ENCODE measurements at regions not wholly inside any gene's neighbourhood (a gene's known extent, or its start where the extent isn't known, plus 50 kb on each side); places are given as distances from the start of the nearest gene placed in this dataset.

GRCh38 chr14:98867726-98868125, 404.3 kb downstream of the BCL11B start:
- ChIA-PET CTCF (no interaction called here), POLR2A (no interaction called here)
- no peak for DNase-seq (ENCODE audit: extremely low spot score)
- no peak for TF ChIP-seq CTCF (IDR thresholded peaks at IDR 0.05; ENCODE audit: control extremely low read depth, extremely low read depth, low read depth, missing control alignments)

DNA sequence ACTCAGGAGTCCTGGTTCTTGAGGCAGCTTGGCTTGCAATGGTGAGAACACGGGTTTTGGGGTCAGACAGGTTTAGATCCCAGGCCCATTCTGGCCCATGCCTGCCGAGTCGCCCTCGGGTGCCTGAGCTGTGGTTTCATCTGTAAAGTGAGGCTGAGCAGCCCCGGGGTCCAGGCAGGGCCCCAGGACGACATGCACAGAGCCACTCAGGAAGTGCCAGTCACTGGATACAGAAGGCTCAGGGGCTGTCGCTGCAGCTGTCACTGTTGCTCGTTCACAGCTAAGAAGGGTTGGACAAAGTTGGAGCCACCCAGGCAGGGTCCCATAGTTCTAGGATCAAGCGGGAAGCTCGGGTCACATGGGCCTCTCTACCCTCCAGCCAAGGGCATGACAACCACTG, 403.1 kb downstream of the BCL11B start:
- DNase-seq (ENCODE audit: extremely low spot score) = no peak
- no peak for TF ChIP-seq CTCF (IDR thresholded peaks at IDR 0.05; ENCODE audit: control extremely low read depth, extremely low read depth, low read depth, missing control alignments)
- ChIA-PET CTCF (no interaction called here), POLR2A (no interaction called here)

DNA sequence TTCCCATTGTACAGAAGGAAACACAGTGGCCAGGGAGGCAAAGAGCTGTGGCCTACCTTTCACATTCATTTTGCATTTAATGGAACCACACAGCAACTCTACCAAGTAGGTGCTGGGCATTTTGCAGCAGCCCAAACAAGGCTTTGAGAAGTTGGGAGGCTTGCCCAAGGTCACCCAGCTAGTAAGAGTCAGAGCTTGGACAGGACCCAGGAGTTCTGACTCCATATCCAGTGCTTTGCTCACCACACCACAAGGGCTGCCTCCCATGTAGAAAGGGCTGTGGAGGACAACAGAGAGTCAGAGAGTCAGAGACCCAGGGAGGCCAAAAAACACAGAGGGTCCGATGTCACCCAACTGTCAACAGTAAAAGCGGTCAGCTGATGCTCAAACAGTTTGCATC, 400.2 kb downstream of the BCL11B start:
- ChIA-PET CTCF (no interaction called here), POLR2A (no interaction called here)
- no peak for DNase-seq (ENCODE audit: extremely low spot score)
- TF ChIP-seq CTCF (IDR thresholded peaks at IDR 0.05; ENCODE audit: control extremely low read depth, extremely low read depth, low read depth, missing control alignments) = no peak

GRCh38 chr14:98877065-98877464, 394.9 kb downstream of the BCL11B start:
- ChIA-PET POLR2A (no interaction called here), CTCF (no interaction called here)
- no peak for TF ChIP-seq CTCF (IDR thresholded peaks at IDR 0.05; ENCODE audit: control extremely low read depth, extremely low read depth, low read depth, missing control alignments)
- DNase-seq (ENCODE audit: extremely low spot score) = no peak

- TF ChIP-seq CTCF (IDR thresholded peaks at IDR 0.05; ENCODE audit: control extremely low read depth, extremely low read depth, low read depth, missing control alignments) = no peak
- no peak for DNase-seq (ENCODE audit: extremely low spot score)
- POLR2A ChIA-PET = no interaction called here
- CTCF ChIA-PET = no interaction called here
Observed at GRCh38 chr14:98878282-98878681, 393.7 kb downstream of the BCL11B start.

DNA sequence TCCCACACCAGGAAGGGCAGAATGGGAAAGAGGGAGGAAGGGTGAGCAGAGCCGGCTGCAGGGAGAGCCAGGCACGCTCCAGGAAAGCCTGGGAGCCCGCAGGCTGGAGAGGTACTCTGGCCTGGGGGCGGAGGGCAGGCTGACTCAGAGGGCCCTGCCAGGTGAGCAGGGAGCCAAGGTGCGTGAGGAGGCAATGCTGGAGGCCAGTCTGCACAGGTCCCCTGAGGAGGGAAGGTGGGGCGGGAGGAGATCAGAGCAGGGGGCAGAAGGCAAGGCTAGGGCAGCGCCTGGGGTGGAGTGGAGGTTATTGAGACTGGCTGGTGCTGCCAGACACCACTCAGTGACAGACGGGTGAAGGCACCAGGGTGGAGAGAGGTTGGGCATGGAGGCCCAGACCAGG, 385.0 kb downstream of the BCL11B start:
- no peak for TF ChIP-seq CTCF (IDR thresholded peaks at IDR 0.05; ENCODE audit: control extremely low read depth, extremely low read depth, low read depth, missing control alignments)
- DNase-seq (ENCODE audit: extremely low spot score) = no peak
- CTCF ChIA-PET = no interaction called here
- POLR2A ChIA-PET = no interaction called here

GRCh38 chr14:98888281-98888680, 383.7 kb downstream of the BCL11B start:
- TF ChIP-seq CTCF (IDR thresholded peaks at IDR 0.05; ENCODE audit: control extremely low read depth, extremely low read depth, low read depth, missing control alignments) = no peak
- POLR2A ChIA-PET = no interaction called here
- no peak for DNase-seq (ENCODE audit: extremely low spot score)
- CTCF ChIA-PET = no interaction called here
